ENCODE measurements at regions not wholly inside any gene's neighbourhood (a gene's known extent, or its start where the extent isn't known, plus 50 kb on each side); places are given as distances from the start of the nearest gene placed in this dataset.

DNA sequence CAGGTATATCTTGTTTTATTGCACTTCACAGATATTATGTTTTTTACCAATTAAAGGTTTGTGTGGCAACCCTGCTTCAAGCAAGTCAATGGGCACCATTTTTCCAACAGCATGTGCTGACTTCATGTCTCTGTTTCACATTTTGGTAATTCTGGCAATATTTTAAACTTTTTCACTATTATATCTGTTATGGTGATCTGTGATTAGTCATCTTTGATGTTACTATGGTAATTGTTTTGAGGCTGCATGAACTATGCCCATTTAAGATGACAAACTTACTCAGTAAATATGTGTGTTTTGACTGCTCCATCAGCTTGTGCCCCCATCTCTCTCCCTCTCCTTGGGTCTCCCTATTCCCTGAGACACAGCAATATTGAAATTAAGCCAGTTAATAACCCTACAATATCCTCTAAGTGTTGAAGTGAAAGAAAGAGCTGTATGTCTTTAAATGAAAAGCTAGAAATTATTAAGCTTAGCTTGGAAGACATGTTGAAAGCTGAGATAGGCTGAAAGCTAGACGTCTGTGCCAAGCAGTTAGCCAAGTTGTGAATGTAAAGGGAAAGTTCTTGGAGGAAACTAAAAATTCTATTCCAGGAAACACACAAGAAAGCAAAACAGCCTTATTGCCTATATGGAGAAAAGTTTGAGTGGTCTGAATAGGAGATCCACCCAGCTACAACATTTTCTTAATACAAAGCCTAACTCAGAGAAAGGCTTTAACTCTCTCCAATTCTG lies 365.1 kb downstream of the ATP23 start:
- TF ChIP-seq, protein P1, sequence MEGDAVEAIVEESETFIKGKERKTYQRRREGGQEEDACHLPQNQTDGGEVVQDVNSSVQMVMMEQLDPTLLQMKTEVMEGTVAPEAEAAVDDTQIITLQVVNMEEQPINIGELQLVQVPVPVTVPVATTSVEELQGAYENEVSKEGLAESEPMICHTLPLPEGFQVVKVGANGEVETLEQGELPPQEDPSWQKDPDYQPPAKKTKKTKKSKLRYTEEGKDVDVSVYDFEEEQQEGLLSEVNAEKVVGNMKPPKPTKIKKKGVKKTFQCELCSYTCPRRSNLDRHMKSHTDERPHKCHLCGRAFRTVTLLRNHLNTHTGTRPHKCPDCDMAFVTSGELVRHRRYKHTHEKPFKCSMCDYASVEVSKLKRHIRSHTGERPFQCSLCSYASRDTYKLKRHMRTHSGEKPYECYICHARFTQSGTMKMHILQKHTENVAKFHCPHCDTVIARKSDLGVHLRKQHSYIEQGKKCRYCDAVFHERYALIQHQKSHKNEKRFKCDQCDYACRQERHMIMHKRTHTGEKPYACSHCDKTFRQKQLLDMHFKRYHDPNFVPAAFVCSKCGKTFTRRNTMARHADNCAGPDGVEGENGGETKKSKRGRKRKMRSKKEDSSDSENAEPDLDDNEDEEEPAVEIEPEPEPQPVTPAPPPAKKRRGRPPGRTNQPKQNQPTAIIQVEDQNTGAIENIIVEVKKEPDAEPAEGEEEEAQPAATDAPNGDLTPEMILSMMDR (IDR thresholded peaks at IDR 0.05) = no peak
- H3K4me1 ChIP-seq = peaks cover 0 to 7% (median 3%) of the 10 kb centered on the region in 3 donors
- no peak for DNase-seq
- H3K27ac ChIP-seq = no peak overlapping the region
- no peak for FAIRE-seq
- no peak overlapping the region for H3K4me3 ChIP-seq
- H3K9me3 ChIP-seq = no peaks in the 10 kb centered on the region
- ATAC-seq = no peak
- no peaks in the 10 kb centered on the region for H3K36me3 ChIP-seq
- intact Hi-C loops (cut with DNase I) = no loop called here
- WGBS, 2 donors = 3 to 5% methylated on average over 1 of the region's 1 CpG
- no peaks in the 10 kb centered on the region for H3K27me3 ChIP-seq

DNA sequence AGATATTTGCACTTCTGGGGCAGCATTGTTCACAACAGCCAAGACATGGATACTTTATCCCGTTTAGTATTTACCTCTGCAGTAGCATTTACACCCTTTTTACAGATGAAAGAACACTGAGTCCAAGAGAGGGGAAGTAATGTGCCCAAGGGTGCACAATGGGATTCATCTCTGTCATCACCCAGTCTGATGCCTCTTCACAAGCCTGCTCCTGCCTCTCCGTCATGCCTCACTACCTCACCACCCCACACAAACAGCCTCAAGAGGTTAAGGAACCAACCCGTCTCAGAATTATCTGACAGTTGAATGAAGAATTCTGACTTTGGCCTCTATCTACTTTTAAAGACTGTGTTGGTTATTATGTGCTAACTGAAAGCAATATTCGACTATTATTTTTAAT lies 368.4 kb downstream of the ATP23 start:
- Histone ChIP-seq H3K27ac (no peak overlapping the region), H3K27me3 (no peaks in the 10 kb centered on the region), H3K36me3 (no peaks in the 10 kb centered on the region), H3K4me3 (no peak overlapping the region), H3K9me3 (no peaks in the 10 kb centered on the region), H3K4me1 (no peaks in the 10 kb centered on the region)
- no peak for ATAC-seq
- no peak for DNase-seq
- intact Hi-C loops (cut with DNase I) = no loop called here
- FAIRE-seq = no peak
- WGBS, 2 donors = 82 to 83% methylated on average over 4 of the region's 4 CpGs
- TF ChIP-seq, protein P1 (IDR thresholded peaks at IDR 0.05) = no peak

DNA sequence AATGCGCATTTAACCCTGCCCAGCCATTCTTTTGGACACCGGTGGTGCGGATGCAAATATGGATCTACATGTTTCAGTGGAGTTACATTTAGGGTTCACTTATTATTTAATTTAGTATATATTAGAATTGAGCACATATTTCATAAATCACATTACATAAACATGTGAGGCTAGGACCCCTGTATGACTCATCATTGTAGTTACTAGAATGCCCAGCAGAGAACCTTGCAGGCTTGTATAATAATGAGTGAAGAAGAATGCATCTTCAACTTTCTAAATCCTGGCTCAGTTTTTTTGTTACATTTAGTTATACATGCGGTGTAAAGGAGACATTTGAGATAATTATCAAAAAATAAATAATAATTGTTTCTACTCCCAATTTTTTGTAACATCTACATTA lies 369.0 kb downstream of the ATP23 start:
- H3K4me3 ChIP-seq = no peak overlapping the region
- H3K9me3 ChIP-seq = no peaks in the 10 kb centered on the region
- intact Hi-C loops (cut with DNase I) = no loop called here
- peak; percentile 34 for FAIRE-seq
- WGBS, 2 donors = 88 to 94% methylated on average over 4 of the region's 4 CpGs
- H3K27ac ChIP-seq = no peak overlapping the region
- H3K27me3 ChIP-seq = no peaks in the 10 kb centered on the region
- H3K4me1 ChIP-seq = no peaks in the 10 kb centered on the region
- no peak for DNase-seq
- H3K36me3 ChIP-seq = no peaks in the 10 kb centered on the region
- peak in 1 of 4 donors; percentile 30 for ATAC-seq
- TF ChIP-seq, protein P1 (IDR thresholded peaks at IDR 0.05) = no peak

DNA sequence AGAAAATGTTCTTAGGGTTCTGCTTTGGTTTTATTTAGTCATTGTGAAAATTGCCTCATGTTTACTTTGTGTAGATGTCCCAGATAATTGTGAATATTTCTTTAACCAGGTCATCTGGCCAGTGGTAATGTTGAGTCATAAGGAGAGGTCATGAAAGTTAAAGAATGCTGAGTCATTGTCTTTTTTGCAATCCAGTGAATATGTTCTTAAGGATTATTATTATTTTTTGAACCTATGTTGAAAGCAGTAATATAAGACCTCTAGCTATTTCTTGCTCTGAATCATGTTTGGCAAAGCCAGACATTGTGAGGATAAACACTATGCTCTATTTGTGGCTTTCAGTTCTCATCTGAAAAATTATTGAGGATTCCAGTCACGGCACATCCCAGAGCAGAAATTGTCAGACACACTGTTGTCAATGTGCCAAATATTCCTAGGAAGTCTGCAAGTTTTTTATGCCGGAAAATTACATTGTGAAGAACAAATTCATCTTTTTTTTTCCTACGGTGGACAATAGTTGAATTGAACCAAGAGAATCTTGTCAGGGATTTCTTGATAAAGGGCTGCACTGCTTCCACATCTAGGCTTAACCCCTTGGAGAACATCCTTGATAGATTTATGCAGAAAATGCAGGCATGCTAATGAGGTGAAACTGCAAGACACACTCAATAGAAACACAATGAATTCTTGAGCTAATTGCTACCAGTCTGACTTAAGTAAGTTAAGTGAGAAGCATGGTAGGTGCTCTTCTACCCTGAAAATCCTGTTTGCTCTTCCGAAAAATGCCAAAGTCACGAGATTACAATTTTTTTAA lies 369.6 kb downstream of the ATP23 start:
- no peak overlapping the region for H3K4me3 ChIP-seq
- 72 to 73% methylated on average over 5 of the region's 5 CpGs for WGBS, 2 donors
- TF ChIP-seq, protein P1 (IDR thresholded peaks at IDR 0.05) = no peak

More for the DNA sequence above, 369.6 kb downstream of the ATP23 start:
- Histone ChIP-seq H3K4me1 (no peaks in the 10 kb centered on the region), H3K36me3 (no peaks in the 10 kb centered on the region), H3K27ac (no peak overlapping the region), H3K9me3 (no peaks in the 10 kb centered on the region), H3K27me3 (no peaks in the 10 kb centered on the region)
- DNase-seq = no peak
- ATAC-seq = peak in 3 of 4 donors; percentile 62 to 82 (median 79)
- intact Hi-C loops (cut with DNase I) = no loop called here
- no peak for FAIRE-seq
